Stimulated activated CD4-positive, alpha-beta T cell treated with anti-CD3 and anti-CD28 coated beads, Interleukin-12 subunit alpha, Interleukin-12 subunit beta, amount 100 ng/mL, for 24 hours (primary cell): ENCODE measurements at regions not wholly inside any gene's neighbourhood (a gene's known extent, or its start where the extent isn't known, plus 50 kb on each side); places are given as distances from the start of the nearest gene placed in this dataset.
"Not testable (repeated sequence)": the region's sequence is repeated elsewhere in the genome, so short reads cannot be mapped to it uniquely, and the experiment has no call there.

Source experiments
- DNase-seq, 2 experiments: peaks; one replicate each; pipeline ENCODE4 v3.0.0-alpha.2; 2020; ENCODE audit warnings: low read depth in 2 of 2

GRCh38 chr12:13440844-13441243 lies 244.3 kb downstream of the EMP1 start:
- DNase-seq = no peak

DNA sequence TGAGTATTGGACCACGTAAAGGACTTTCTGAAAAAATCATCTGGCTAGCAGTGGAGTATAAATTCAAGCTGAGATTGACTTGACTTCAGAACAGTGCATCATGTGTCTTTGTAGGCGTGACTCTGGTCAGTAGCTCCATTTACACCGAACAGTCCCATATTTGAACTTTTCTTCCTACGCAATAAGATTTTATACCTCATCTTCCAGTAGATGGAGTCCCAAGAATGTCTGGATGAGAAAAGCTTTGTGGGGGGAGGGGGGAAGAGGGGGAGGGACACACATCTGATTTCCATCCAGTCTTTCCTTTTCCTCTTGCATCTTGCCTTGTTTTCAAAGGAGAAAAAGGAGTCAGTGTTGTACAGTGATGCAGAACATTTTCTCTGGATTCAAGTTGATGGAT lies 241.0 kb downstream of the EMP1 start:
- no peak for DNase-seq

DNA sequence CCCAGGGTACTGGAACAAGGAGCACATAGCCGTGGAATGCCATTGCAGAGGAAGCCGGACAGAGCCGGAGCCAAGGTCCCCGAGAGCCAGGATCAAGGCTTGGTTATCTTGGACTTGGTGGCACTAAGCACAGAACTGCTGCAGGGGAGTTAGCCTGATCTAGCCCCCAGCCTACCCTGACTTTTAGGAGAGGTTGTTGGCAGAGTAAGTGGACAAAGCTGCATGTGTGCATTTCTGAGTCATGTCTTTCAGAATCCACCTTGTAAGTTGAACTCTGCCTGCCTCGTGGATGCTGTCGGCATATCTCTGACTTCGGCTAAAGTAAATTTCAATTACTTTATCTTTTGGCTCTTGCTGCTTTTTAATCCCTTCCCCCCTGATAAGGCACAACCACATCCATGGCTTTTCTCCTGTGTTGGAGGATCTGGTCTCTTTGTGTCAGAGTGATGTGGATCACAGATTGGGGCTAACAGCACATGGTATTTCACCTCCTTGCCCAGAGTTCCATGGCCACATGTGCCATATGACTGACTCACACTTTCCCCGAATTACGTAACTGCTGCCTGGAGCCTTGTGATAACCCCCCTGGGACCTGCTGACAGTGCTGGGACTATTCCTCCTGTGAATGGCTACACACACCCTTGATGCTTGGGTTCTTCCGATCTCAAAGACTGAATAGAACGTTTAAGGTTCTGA lies 240.3 kb downstream of the EMP1 start:
- no peak for DNase-seq

GRCh38 chr12:13436182-13436581 lies 239.7 kb downstream of the EMP1 start:
- DNase-seq = no peak

GRCh38 chr12:13435235-13435933 lies 238.9 kb downstream of the EMP1 start:
- DNase-seq = no peak

GRCh38 chr12:13433768-13434167 lies 237.2 kb downstream of the EMP1 start:
- DNase-seq = no peak

- DNase-seq = no peak
Measured at GRCh38 chr12:13431041-13431440, 234.5 kb downstream of the EMP1 start.

DNA sequence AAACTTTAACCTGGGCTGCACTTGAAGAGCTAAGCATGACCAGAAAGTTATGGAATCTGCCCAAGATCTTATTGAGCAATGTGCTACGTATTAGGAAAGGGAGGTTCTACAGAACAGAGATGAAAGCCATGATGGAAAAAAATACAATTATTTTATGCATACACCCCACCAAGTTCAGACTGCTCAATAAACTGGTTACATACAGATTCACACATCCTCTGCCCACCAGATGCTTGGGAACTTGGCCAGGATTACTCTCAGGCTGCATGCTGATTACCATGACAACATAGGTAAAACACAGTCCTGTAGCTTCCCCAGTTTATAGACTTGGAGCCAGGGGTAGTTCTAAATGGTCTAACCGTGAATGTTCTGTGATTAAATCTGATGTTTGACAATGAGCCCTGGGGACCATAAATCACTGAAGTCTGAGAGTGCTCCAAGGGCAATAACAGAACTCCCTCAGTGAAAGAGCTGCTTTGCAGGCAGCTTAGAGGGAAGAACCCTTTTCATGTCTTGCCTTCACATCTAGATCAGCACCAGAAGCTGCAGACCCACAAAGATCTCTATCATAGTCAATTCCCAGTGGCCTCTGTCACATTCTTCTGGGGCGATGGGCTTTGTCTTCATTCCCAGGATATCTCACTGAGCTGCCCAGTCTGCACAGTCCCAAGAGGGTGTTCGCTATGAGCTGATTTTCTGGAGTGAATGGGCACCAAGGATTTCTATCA lies 232.2 kb downstream of the EMP1 start:
- DNase-seq = no peak

GRCh38 chr12:13425766-13426165 lies 229.2 kb downstream of the EMP1 start:
- no peak for DNase-seq

DNA sequence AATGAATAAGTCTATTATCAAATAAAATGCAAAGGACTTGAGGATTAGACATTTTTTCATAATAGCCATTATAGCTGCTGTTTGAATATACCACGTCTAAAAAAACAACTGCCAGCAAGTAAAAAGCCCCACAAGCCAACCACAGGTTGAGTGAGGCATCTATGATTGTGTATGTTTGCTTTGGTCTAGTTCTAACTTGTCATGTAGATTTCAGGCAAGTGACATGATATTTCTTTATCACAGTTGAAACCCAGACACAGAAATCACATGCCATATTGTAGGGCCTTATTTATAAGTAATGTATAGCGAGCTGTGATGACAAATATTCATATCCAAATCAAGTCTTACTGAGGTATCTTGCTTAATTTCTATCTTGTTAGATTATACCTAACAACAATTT lies 225.8 kb downstream of the EMP1 start:
- DNase-seq = no peak

GRCh38 chr12:13417516-13417915 lies 221.0 kb downstream of the EMP1 start:
- DNase-seq = no peak

- DNase-seq = no peak
Measured at GRCh38 chr12:13411287-13411686, 214.8 kb downstream of the EMP1 start.

GRCh38 chr12:13405961-13406703 lies 209.6 kb downstream of the EMP1 start:
- DNase-seq = no peak

- DNase-seq = no peak
Measured at GRCh38 chr12:13404631-13405473, 208.3 kb downstream of the EMP1 start.

DNA sequence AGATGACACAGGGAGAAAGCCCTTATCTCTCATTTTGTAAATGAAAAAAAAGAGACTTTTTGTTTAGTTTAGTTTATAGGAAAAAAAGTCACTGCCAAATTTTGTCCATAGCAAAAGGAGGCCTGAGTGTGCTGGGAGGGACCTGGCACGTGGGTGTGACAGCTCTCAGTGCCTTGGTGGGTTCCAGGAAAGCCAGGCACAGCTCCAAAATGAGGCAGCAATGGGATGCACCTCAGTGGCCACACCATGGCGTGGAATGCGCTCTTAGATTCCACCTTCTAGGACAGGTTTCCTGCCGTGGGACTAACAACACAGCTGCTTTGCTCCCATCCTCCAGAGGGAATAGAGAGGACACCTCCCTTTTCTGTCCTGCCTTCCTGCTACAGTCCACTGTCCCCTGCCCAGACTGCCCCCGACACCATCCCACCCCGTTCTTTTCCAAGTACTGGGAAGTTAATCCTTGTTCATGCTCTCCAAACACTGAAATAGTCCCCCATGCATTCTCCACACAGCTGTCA lies 207.6 kb downstream of the EMP1 start:
- no peak for DNase-seq

GRCh38 chr12:13391375-13391774 lies 194.8 kb downstream of the EMP1 start:
- not testable (repeated sequence) for DNase-seq

DNA sequence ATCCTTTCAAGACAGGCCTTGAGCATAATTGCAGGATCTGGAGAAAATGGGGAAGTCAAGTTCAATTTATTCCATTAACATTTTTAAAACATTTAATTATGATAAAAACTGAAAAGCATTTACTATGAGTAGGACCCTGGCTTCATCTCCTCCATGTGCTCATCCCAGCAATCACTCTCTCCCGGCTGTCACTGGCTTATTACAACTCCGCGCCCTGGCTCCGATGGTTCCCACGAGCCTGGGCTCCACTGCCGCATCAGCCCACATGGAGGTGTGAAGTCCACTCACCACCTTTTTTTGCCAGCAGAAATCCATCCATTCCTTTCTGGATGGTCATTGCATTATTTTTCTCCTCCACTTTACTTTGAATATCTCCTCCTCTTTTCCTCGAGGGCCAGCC lies 194.4 kb downstream of the EMP1 start:
- DNase-seq = no peak

DNA sequence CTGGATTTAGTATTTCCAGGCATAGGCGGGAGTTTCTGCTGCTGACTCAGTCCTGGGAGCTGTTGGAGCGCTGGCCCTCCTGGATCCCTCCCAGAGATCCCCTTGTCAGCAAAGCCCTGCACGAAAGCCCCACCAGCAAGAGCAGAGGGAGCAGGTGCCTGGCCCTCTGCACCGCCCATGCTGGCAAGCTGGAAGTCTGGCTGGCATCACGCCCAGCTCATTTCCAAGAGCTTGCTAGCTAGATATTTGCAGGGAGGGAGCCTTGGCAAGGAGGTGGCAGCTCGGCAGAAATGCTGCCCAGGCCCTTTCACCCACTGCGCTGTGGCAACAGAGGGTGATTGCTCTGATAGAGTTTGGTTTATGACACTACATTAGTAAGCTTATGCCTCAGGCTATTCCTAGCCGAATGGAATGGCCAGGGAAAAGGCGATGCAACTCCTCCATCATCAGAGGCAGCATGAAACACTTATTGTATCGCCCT lies 193.9 kb downstream of the EMP1 start:
- DNase-seq = no peak

- DNase-seq = no peak
Measured at GRCh38 chr12:13387101-13387500, 190.6 kb downstream of the EMP1 start.

- DNase-seq = no peak
Measured at GRCh38 chr12:13386323-13387039, 190.0 kb downstream of the EMP1 start.
